ENCODE measurements at regions not wholly inside any gene's neighbourhood (a gene's known extent, or its start where the extent isn't known, plus 50 kb on each side); places are given as distances from the start of the nearest gene placed in this dataset.

GRCh38 chr1:226496453-226497015 lies 52.0 kb upstream of the STUM start:
- TF ChIP-seq ZNF75D (CRISPR knock-in tag; IDR thresholded peaks at IDR 0.05; ENCODE audit: borderline replicate concordance) (no peak), NFYB (CRISPR knock-in tag; IDR thresholded peaks at IDR 0.05) (no peak), CTCF (CRISPR knock-in tag; IDR thresholded peaks at IDR 0.05) (no peak)
